Fibroblast of lung (primary cell): ENCODE measurements at regions not wholly inside any gene's neighbourhood (a gene's known extent, or its start where the extent isn't known, plus 50 kb on each side); places are given as distances from the start of the nearest gene placed in this dataset.

Experiments
- DNase-seq, 2 donors: peaks; one replicate each; pipeline versions ENCODE4 v3.0.0 to v3.0.0-alpha.2; 2010; ENCODE audit warnings: low read depth in 2 of 2
- H2AFZ ChIP-seq: 2 replicates; pipeline ENCODE4 v1.5.1; 2012; ENCODE audit warnings: low read length, control low read depth, inconsistent platforms
- H3K27ac ChIP-seq: 2 replicates; pipeline ENCODE4 v1.5.1; 2011; ENCODE audit warnings: low read length, control low read depth; ENCODE audit not compliant: insufficient read depth
- H3K27me3 ChIP-seq: 2 replicates; pipeline ENCODE4 v1.5.1; 2011; ENCODE audit warnings: mild to moderate bottlenecking, low read length; ENCODE audit not compliant: control insufficient read depth, insufficient read depth
- H3K36me3 ChIP-seq: 2 replicates; pipeline ENCODE4 v1.5.1; 2011; ENCODE audit warnings: low read length; ENCODE audit not compliant: control insufficient read depth, insufficient read depth
- H3K4me1 ChIP-seq: 2 replicates; pipeline ENCODE4 v1.5.1; 2011; ENCODE audit warnings: low read length; ENCODE audit not compliant: control insufficient read depth, insufficient read depth; ENCODE audit errors: extremely low read depth
- H3K4me2 ChIP-seq: 2 replicates; pipeline ENCODE4 v1.5.1; 2011; ENCODE audit warnings: low read length, control low read depth; ENCODE audit not compliant: insufficient read depth; ENCODE audit errors: extremely low read depth
- H3K4me3 ChIP-seq, 4 experiments: fragments of 200-600 bp in 1 of 4; sonication (generic) in 1 of 4; replicated peaks in 1 of 4; 2 replicates each; pipeline ENCODE4 v1.5.1; 2011 to 2016; ENCODE audit warnings: low read length in 4 of 4, low read depth in 3 of 4, mild to moderate bottlenecking in 3 of 4, control low read depth in 2 of 4, inconsistent platforms in 1 of 4, mixed read lengths in 1 of 4; ENCODE audit not compliant: insufficient read depth in 1 of 4; ENCODE audit errors: control extremely low read depth in 1 of 4
- H3K79me2 ChIP-seq: 2 replicates; pipeline ENCODE4 v1.5.1; 2012; ENCODE audit warnings: mild to moderate bottlenecking, low read length, inconsistent platforms; ENCODE audit not compliant: control insufficient read depth, insufficient read depth
- H3K9ac ChIP-seq: 2 replicates; pipeline ENCODE4 v1.5.1; 2011; ENCODE audit warnings: mild to moderate bottlenecking, low read length, control low read depth; ENCODE audit not compliant: insufficient read depth
- H3K9me3 ChIP-seq: 2 replicates; pipeline ENCODE4 v1.5.1; 2012; ENCODE audit warnings: low read depth, low read length; ENCODE audit not compliant: control insufficient read depth, insufficient read depth
- H4K20me1 ChIP-seq: 2 replicates; pipeline ENCODE4 v1.5.1; 2011; ENCODE audit warnings: low read length; ENCODE audit not compliant: control insufficient read depth, insufficient read depth; ENCODE audit errors: extremely low read depth
- EZH2 ChIP-seq: IDR thresholded peaks from 2 replicates; pipeline ENCODE4 v1.5.1; 2012; ENCODE audit warnings: low read length, control low read depth, mild to moderate bottlenecking; ENCODE audit errors: missing control alignments
- TF ChIP-seq, protein P1 (sequence below), 2 donors: IDR thresholded peaks in 1 of 2; conservative IDR thresholded peaks in 1 of 2; 1 replicate in 1 of 2; 2 replicates in 1 of 2; pipeline ENCODE4 v1.5.1; 2011 to 2012; ENCODE audit warnings: low read length in 2 of 2, control low read depth in 1 of 2, inconsistent platforms in 1 of 2, low read depth in 1 of 2, mild to moderate bottlenecking in 1 of 2

- Histone ChIP-seq H3K9me3 (no peaks in the 10 kb centered on the region), H3K4me3 (no peak overlapping the region), H3K4me2 (no peak overlapping the region), H3K9ac (no peak overlapping the region), H3K27me3 (no peaks in the 10 kb centered on the region), H4K20me1 (no peaks in the 10 kb centered on the region), H3K4me1 (peaks cover 12% of the 10 kb centered on the region), H3K36me3 (no peaks in the 10 kb centered on the region), H3K79me2 (no peaks in the 10 kb centered on the region), H3K27ac (no peak overlapping the region), H2AFZ (no peak overlapping the region)
- DNase-seq, result peak in 1 of 2 donors; percentile 35
- TF ChIP-seq, protein P1, sequence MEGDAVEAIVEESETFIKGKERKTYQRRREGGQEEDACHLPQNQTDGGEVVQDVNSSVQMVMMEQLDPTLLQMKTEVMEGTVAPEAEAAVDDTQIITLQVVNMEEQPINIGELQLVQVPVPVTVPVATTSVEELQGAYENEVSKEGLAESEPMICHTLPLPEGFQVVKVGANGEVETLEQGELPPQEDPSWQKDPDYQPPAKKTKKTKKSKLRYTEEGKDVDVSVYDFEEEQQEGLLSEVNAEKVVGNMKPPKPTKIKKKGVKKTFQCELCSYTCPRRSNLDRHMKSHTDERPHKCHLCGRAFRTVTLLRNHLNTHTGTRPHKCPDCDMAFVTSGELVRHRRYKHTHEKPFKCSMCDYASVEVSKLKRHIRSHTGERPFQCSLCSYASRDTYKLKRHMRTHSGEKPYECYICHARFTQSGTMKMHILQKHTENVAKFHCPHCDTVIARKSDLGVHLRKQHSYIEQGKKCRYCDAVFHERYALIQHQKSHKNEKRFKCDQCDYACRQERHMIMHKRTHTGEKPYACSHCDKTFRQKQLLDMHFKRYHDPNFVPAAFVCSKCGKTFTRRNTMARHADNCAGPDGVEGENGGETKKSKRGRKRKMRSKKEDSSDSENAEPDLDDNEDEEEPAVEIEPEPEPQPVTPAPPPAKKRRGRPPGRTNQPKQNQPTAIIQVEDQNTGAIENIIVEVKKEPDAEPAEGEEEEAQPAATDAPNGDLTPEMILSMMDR (conservative IDR thresholded peaks at IDR 0.05 in 1 of 2, IDR thresholded peaks at IDR 0.05 in 1 of 2; ENCODE audit: low read depth in 1 of 2, low read length in 2 of 2), result no peak
- no peak for TF ChIP-seq EZH2
Observed at GRCh38 chr3:73768524-73769308, 144.0 kb upstream of the PDZRN3 start.

GRCh38 chr3:73766599-73767381 is 142.0 kb upstream of the PDZRN3 start:
- peak overlapping the region; percentile 44 for H3K9ac ChIP-seq
- peak; percentile 77 to 87 for DNase-seq

More at GRCh38 chr3:73766599-73767381, 142.0 kb upstream of the PDZRN3 start:
- TF ChIP-seq EZH2, result no peak
- TF ChIP-seq, protein P1 (conservative IDR thresholded peaks at IDR 0.05 in 1 of 2, IDR thresholded peaks at IDR 0.05 in 1 of 2; ENCODE audit: low read depth in 1 of 2, low read length in 2 of 2), result no peak
- Histone ChIP-seq H3K9me3 (no peaks in the 10 kb centered on the region), H3K27me3 (no peaks in the 10 kb centered on the region), H3K4me1 (peaks cover 12% of the 10 kb centered on the region), H3K4me2 (peak overlapping the region; percentile 77), H4K20me1 (no peaks in the 10 kb centered on the region), H3K79me2 (no peaks in the 10 kb centered on the region), H3K36me3 (no peaks in the 10 kb centered on the region), H2AFZ (peak overlapping the region; percentile 78), H3K27ac (peak overlapping the region; percentile 86), H3K4me3 (peak overlapping the region; percentile 16 to 38 (median 32))
